GM23338 (cell line): ENCODE measurements at regions not wholly inside any gene's neighbourhood (a gene's known extent, or its start where the extent isn't known, plus 50 kb on each side); places are given as distances from the start of the nearest gene placed in this dataset.

Experiments used
- CREB1 ChIP-seq: fragments of 250-450 bp; sonication (Bioruptor Pico); IDR thresholded peaks from 2 replicates; pipeline ENCODE4 v1.5.0; 2020; ENCODE audit warnings: low read depth, mild to moderate bottlenecking, moderate library complexity
- CTCF ChIP-seq, 2 experiments: fragments of 200-600 bp in 1 of 2; sonication (generic) in 1 of 2; conservative IDR thresholded peaks; 2 replicates each; pipeline versions ENCODE4 v1.5.1 to v1.6.1; 2016 to 2017; ENCODE audit warnings: antibody characterized with exemption in 2 of 2, low read depth in 2 of 2, mild to moderate bottlenecking in 2 of 2, moderate library complexity in 1 of 2
- ETS1 ChIP-seq: IDR thresholded peaks from 2 replicates; pipeline ENCODE4 v1.6.1; 2016; ENCODE audit warnings: antibody characterized with exemption
- EZH2 ChIP-seq: fragments of 200-600 bp; sonication (generic); IDR thresholded peaks from one replicate; pipeline ENCODE4 v1.8.0; 2017; ENCODE audit warnings: antibody characterized with exemption, mild to moderate bottlenecking, low read depth; ENCODE audit not compliant: unreplicated experiment
- EZH2phosphoT487 ChIP-seq: fragments of 200-600 bp; sonication (generic); IDR thresholded peaks from one replicate; pipeline ENCODE4 v1.8.1; 2018; ENCODE audit warnings: antibody characterized with exemption; ENCODE audit not compliant: unreplicated experiment
- JUNB ChIP-seq: IDR thresholded peaks from one replicate; pipeline ENCODE4 v1.6.1; 2016; ENCODE audit warnings: antibody characterized with exemption; ENCODE audit not compliant: unreplicated experiment
- POLR2AphosphoS5 ChIP-seq: IDR thresholded peaks from 2 replicates; pipeline ENCODE4 v1.6.1; 2016; ENCODE audit warnings: antibody characterized with exemption, low read depth
- REST ChIP-seq: IDR thresholded peaks from one replicate; pipeline ENCODE4 v1.6.1; 2018; ENCODE audit warnings: antibody characterized with exemption; ENCODE audit not compliant: unreplicated experiment
- ZNF114 ChIP-seq: fragments of 250-450 bp; sonication (Bioruptor Pico); IDR thresholded peaks from 2 replicates; pipeline ENCODE4 v1.5.0; 2020; ENCODE audit warnings: mild to moderate bottlenecking, moderate library complexity

- TF ChIP-seq EZH2 (no peak), POLR2AphosphoS5 (no peak), CTCF (conservative IDR thresholded peaks at IDR 0.05; ENCODE audit: low read depth in 2 of 2) (no peak), CREB1 (CRISPR knock-in tag) (no peak), REST (no peak), ETS1 (no peak), EZH2phosphoT487 (no peak), JUNB (no peak), ZNF114 (CRISPR knock-in tag) (no peak)
Measured at GRCh38 chr4:24265989-24266388, 318.4 kb downstream of the DHX15 start.
